ENCODE measurements at regions not wholly inside any gene's neighbourhood (a gene's known extent, or its start where the extent isn't known, plus 50 kb on each side); places are given as distances from the start of the nearest gene placed in this dataset.

DNA sequence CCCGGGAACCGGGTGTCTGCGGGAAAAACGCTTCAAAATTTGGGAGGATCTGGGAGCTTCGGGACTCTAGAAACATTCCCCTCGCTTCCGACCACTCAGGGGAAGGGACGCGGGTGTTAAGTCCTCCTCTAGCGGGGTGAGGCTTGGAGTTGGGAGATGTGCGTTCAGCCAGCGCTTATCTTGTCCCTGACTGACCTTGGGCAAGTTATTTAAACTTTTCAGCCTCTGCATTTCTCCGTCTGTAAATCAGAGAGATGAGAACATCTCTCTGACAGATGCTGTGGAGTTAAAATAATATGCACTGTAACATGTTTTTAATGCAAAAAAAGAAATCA is 76.9 kb upstream of the ANO4 start:
- TF ChIP-seq, protein P1, sequence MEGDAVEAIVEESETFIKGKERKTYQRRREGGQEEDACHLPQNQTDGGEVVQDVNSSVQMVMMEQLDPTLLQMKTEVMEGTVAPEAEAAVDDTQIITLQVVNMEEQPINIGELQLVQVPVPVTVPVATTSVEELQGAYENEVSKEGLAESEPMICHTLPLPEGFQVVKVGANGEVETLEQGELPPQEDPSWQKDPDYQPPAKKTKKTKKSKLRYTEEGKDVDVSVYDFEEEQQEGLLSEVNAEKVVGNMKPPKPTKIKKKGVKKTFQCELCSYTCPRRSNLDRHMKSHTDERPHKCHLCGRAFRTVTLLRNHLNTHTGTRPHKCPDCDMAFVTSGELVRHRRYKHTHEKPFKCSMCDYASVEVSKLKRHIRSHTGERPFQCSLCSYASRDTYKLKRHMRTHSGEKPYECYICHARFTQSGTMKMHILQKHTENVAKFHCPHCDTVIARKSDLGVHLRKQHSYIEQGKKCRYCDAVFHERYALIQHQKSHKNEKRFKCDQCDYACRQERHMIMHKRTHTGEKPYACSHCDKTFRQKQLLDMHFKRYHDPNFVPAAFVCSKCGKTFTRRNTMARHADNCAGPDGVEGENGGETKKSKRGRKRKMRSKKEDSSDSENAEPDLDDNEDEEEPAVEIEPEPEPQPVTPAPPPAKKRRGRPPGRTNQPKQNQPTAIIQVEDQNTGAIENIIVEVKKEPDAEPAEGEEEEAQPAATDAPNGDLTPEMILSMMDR (IDR thresholded peaks at IDR 0.05), result no peak
- no peak for TF ChIP-seq POLR2AphosphoS5 (IDR thresholded peaks at IDR 0.05)
- TF ChIP-seq POLR2A (IDR thresholded peaks at IDR 0.05), result no peak
